ENCODE measurements at regions not wholly inside any gene's neighbourhood (a gene's known extent, or its start where the extent isn't known, plus 50 kb on each side); places are given as distances from the start of the nearest gene placed in this dataset.

DNA sequence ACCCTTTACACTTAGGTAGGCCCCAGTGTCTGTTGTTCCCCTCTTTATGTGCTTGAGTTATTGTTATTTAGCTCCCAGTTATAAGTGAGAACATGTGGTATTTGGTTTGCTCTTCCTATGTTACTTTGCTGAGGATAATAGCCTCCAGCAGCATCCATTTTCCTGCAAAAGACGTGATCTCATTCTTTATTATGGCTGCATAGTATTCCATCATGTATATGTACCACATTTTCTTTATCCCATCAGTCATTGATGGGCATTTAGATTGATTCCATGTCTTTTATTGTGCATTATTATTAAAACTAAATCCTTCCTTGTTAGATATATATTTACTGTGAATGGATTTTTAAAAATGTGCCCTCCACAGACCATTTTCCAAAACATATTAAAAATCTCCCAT, 1137.3 kb upstream of the ADGRB3 start:
- Histone ChIP-seq H3K4me3 (replicated peaks in 1 of 3; ENCODE audit: insufficient read depth in 1 of 3, low read depth in 1 of 3, low read length in 3 of 3) (no peak overlapping the region), H4K20me1 (replicated peaks; ENCODE audit: control insufficient read depth, extremely low read depth, insufficient read depth, low read length) (no peaks in the 10 kb centered on the region), H3K4me2 (ENCODE audit: insufficient read depth, low read length) (no peak overlapping the region), H3K27ac (ENCODE audit: insufficient read depth, low read depth, low read length) (no peak overlapping the region), H3K36me3 (ENCODE audit: control insufficient read depth in 2 of 2, extremely low read depth in 1 of 2, insufficient read depth in 2 of 2, low read length in 2 of 2) (no peaks in the 10 kb centered on the region), H3K79me2 (ENCODE audit: control insufficient read depth, insufficient read depth, low read length) (no peaks in the 10 kb centered on the region), H3K9ac (replicated peaks; ENCODE audit: extremely low read depth, insufficient read depth, low read length) (no peak overlapping the region), H2AFZ (ENCODE audit: low read depth, low read length) (no peak overlapping the region), H3K4me1 (ENCODE audit: control insufficient read depth, extremely low read depth, insufficient read depth, low read length) (no peaks in the 10 kb centered on the region), H3K27me3 (ENCODE audit: control insufficient read depth in 2 of 2, insufficient read depth in 2 of 2, low read length in 2 of 2) (no peaks in the 10 kb centered on the region), H3K9me1 (replicated peaks; ENCODE audit: control insufficient read depth, extremely low read depth, insufficient read depth, low read length) (no peaks in the 10 kb centered on the region), H3K9me3 (replicated peaks; ENCODE audit: control insufficient read depth, insufficient read depth, low read length) (no peaks in the 10 kb centered on the region)
- ChIA-PET POLR2A (no interaction called here), CTCF (no interaction called here)
- no peak for DNase-seq (ENCODE audit: low read depth, low spot score)
- no peak for FAIRE-seq
- TF ChIP-seq EZH2 (IDR thresholded peaks at IDR 0.05; ENCODE audit: borderline replicate concordance, low read depth, low read length, severe bottlenecking) (no peak), GATA2 (IDR thresholded peaks at IDR 0.05; ENCODE audit: insufficient read depth, insufficient read length, low read depth, low read length) (no peak), MYC (IDR thresholded peaks at IDR 0.05; ENCODE audit: low read depth, low read length) (no peak), JUN (IDR thresholded peaks at IDR 0.05; ENCODE audit: borderline replicate concordance, insufficient read depth, insufficient read length, low read depth) (no peak), POLR2AphosphoS5 (IDR thresholded peaks at IDR 0.05; ENCODE audit: insufficient read depth, low read depth, low read length) (no peak), POLR2A (IDR thresholded peaks at IDR 0.05; ENCODE audit: low read depth, low read length) (no peak), FOS (IDR thresholded peaks at IDR 0.05; ENCODE audit: borderline replicate concordance, insufficient read depth, low read length) (no peak)
- TF ChIP-seq, protein P1, sequence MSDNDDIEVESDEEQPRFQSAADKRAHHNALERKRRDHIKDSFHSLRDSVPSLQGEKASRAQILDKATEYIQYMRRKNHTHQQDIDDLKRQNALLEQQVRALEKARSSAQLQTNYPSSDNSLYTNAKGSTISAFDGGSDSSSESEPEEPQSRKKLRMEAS (IDR thresholded peaks at IDR 0.05; ENCODE audit: insufficient read depth, insufficient read length), result no peak
- TF ChIP-seq, protein P2, sequence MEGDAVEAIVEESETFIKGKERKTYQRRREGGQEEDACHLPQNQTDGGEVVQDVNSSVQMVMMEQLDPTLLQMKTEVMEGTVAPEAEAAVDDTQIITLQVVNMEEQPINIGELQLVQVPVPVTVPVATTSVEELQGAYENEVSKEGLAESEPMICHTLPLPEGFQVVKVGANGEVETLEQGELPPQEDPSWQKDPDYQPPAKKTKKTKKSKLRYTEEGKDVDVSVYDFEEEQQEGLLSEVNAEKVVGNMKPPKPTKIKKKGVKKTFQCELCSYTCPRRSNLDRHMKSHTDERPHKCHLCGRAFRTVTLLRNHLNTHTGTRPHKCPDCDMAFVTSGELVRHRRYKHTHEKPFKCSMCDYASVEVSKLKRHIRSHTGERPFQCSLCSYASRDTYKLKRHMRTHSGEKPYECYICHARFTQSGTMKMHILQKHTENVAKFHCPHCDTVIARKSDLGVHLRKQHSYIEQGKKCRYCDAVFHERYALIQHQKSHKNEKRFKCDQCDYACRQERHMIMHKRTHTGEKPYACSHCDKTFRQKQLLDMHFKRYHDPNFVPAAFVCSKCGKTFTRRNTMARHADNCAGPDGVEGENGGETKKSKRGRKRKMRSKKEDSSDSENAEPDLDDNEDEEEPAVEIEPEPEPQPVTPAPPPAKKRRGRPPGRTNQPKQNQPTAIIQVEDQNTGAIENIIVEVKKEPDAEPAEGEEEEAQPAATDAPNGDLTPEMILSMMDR (IDR thresholded peaks at IDR 0.05; ENCODE audit: extremely low read depth in 1 of 2, insufficient read depth in 1 of 2, low read depth in 1 of 2, low read length in 2 of 2), result no peak
- dilution Hi-C loops (cut with MboI; ENCODE audit: extremely low pct_ligation_motif_present, low sequenced_read_pairs) (no loop called here), intact Hi-C loops (cut with micrococcal nuclease) (no loop called here)
- no TSS peak for BruUV-seq (replicated peaks)

Measured in endothelial cell of umbilical vein (primary cell).